ENCODE measurements at regions not wholly inside any gene's neighbourhood (a gene's known extent, or its start where the extent isn't known, plus 50 kb on each side); places are given as distances from the start of the nearest gene placed in this dataset.

DNA sequence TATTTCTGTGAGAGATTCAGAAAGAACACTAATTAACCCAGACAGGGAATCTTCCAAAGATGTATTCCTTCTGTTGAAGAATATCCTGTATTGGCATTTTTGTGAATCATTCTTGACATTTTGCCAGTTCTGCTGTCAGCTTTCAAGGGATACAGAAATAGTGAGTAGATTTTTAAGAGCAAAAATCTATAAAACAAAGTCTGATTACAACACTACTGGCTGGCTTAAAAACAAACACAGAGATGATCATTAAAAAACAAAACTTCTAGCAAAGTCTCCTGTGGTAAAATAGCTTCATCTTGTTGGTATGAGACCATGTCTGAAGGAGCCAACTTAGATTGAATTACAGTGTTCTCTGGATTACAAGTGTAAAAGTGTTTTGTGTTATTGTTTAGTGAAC, 866.3 kb upstream of the KLHL29 start:
- DNase-seq, result no peak
- Histone ChIP-seq H3K27ac (no peak overlapping the region), H3K4me1 (peaks cover 0 to 16% (median 0%) of the 10 kb centered on the region in 4 donors), H3K4me3 (no peak overlapping the region), H3K9me3 (no peaks in the 10 kb centered on the region), H3K27me3 (no peaks in the 10 kb centered on the region), H3K36me3 (no peaks in the 10 kb centered on the region)
- intact Hi-C loops (cut with DNase I; ENCODE audit: low total_unique reads), result no loop called here
- TF ChIP-seq, protein P1, sequence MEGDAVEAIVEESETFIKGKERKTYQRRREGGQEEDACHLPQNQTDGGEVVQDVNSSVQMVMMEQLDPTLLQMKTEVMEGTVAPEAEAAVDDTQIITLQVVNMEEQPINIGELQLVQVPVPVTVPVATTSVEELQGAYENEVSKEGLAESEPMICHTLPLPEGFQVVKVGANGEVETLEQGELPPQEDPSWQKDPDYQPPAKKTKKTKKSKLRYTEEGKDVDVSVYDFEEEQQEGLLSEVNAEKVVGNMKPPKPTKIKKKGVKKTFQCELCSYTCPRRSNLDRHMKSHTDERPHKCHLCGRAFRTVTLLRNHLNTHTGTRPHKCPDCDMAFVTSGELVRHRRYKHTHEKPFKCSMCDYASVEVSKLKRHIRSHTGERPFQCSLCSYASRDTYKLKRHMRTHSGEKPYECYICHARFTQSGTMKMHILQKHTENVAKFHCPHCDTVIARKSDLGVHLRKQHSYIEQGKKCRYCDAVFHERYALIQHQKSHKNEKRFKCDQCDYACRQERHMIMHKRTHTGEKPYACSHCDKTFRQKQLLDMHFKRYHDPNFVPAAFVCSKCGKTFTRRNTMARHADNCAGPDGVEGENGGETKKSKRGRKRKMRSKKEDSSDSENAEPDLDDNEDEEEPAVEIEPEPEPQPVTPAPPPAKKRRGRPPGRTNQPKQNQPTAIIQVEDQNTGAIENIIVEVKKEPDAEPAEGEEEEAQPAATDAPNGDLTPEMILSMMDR (IDR thresholded peaks at IDR 0.05), result no peak

DNA sequence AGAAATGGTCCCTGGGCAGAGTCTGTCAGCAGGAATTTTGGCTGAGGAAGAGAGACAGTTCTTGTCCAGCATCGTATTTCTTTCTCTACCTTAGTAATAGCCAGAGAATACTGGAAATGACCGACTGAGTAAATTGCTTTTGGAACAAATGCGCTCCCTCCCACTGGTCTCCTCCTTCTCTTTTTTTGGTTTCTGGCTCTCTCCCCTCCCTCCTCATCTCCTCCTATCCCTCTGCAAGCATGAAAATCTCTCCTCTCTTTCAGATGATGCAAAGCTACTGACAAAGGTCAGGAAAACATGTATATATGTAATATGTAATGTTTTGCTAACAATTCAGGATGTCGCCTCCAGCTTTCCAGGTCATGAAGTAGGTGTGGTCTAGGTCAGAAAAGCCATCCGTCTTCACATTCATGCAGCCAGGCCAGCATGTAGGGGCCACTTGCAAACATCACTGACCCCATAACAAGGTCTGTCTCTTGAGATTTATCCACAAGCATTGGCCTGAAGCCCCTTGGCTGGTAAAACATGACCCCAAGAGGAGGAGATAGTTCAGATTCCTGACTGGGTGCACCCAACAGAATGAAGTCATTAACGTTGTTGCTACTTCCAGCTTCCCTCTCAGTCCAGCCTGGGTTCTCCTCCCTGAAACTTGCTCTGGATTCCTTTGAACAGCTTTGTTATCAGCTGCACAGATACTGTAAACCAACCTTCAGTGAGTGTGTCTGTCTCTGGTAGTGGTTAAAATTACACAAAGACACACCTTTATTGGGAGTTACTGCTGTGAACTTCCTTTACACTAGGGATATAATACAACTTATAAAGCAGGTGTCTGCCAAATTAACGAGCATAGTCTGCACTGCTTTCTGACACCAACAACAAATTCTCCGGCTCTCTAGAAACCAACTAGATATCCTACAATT, 864.4 kb upstream of the KLHL29 start:
- Histone ChIP-seq H3K36me3 (no peaks in the 10 kb centered on the region), H3K27me3 (no peaks in the 10 kb centered on the region), H3K27ac (no peak overlapping the region), H3K4me3 (no peak overlapping the region), H3K4me1 (peaks cover 0 to 16% (median 0%) of the 10 kb centered on the region in 4 donors), H3K9me3 (no peaks in the 10 kb centered on the region)
- TF ChIP-seq, protein P1 (IDR thresholded peaks at IDR 0.05), result no peak
- intact Hi-C loops (cut with DNase I; ENCODE audit: low total_unique reads), result no loop called here
- DNase-seq, result peak in 1 of 2 donors; percentile 20

DNA sequence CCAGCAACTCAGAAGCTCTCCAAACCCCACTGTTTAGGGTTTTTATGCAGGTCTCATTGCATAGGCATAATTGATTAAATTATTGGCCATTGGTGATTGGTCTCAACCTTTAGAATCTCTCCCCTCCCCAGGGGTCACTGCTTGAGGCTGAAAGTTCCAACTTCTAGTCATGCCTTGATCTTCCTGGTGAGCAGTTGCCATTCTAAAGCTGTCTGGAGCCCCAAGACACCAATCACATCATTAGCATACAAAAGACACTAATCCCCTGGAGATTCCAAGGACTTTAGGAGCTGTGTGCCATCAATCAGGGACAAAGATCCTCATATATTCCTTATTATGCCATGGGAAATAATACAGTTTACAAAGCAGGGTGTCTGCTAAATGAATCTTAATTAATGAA, 863.4 kb upstream of the KLHL29 start:
- Histone ChIP-seq H3K9me3 (no peaks in the 10 kb centered on the region), H3K27me3 (no peaks in the 10 kb centered on the region), H3K4me3 (no peak overlapping the region), H3K27ac (no peak overlapping the region), H3K36me3 (no peaks in the 10 kb centered on the region), H3K4me1 (peaks cover 0 to 16% (median 0%) of the 10 kb centered on the region in 4 donors)
- intact Hi-C loops (cut with DNase I; ENCODE audit: low total_unique reads), result no loop called here
- DNase-seq, result no peak
- TF ChIP-seq, protein P1 (IDR thresholded peaks at IDR 0.05), result no peak

DNA sequence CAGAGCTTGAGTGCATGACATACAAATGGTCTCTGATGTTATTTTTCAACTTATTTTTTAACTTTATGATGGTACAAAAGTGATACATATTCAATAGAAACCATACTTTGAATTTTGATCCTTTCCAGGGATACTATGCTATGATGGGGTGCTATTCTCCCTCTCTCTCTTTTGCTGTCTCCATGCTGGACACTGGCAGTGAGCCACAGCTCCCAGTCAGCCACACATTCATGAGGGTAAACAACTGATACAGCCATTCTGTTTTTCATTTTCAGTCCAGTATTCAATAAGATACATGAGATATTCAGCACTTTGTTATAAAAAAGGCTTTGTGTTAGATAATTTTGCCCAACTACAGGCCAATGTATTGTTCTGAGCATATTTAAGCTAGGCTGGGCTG, 859.3 kb upstream of the KLHL29 start:
- TF ChIP-seq, protein P1 (IDR thresholded peaks at IDR 0.05), result no peak
- no peak for DNase-seq

DNA sequence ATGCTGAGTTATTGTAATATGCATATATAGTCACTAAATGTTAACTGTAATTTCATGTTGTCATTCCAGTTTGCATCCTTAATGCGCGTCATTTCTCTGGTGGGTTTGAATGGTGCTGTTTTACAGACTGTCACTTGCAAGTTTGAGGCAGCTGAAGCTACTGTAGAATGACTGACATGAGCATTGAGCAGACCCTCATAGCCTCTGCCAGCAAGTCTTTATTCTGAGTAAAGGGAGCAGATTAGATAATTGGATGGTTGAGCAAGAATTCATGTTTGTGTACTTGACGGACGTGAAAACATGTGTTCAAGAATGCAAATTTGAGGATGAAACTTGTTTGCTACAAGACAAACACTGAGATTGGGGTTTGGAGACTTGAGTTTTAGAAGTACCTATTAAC, 854.8 kb upstream of the KLHL29 start:
- Histone ChIP-seq H3K4me1 (no peaks in the 10 kb centered on the region), H3K27ac (no peak overlapping the region), H3K9me3 (peaks cover 0 to 9% (median 0%) of the 10 kb centered on the region in 3 donors), H3K4me3 (no peak overlapping the region), H3K27me3 (no peaks in the 10 kb centered on the region), H3K36me3 (no peaks in the 10 kb centered on the region)
- intact Hi-C loops (cut with DNase I; ENCODE audit: low total_unique reads), result no loop called here
- DNase-seq, result no peak
- TF ChIP-seq, protein P1 (IDR thresholded peaks at IDR 0.05), result no peak

More for the DNA sequence above, 859.3 kb upstream of the KLHL29 start:
- H3K27ac ChIP-seq, result no peak overlapping the region
- intact Hi-C loops (cut with DNase I; ENCODE audit: low total_unique reads), result no loop called here
- no peaks in the 10 kb centered on the region for H3K36me3 ChIP-seq
- H3K4me3 ChIP-seq, result no peak overlapping the region
- no peaks in the 10 kb centered on the region for H3K27me3 ChIP-seq
- no peaks in the 10 kb centered on the region for H3K4me1 ChIP-seq
- peaks cover 0 to 9% (median 0%) of the 10 kb centered on the region in 3 donors for H3K9me3 ChIP-seq
